Tibial nerve (tissue), 4 donors: ENCODE measurements at regions not wholly inside any gene's neighbourhood (a gene's known extent, or its start where the extent isn't known, plus 50 kb on each side); places are given as distances from the start of the nearest gene placed in this dataset.

Source experiments
- CTCF ChIP-seq, 5 experiments: fragments of 200-600 bp in 3 of 5; fragments of 450-650 bp in 2 of 5; sonication (generic) in 3 of 5; IDR thresholded peaks; one replicate each; pipeline ENCODE4 v1.5.1; 2016 to 2019; ENCODE audit warnings: antibody characterized with exemption in 5 of 5, mild to moderate bottlenecking in 3 of 5, moderate library complexity in 2 of 5
- EP300 ChIP-seq, 2 donors: sonication (generic); formaldehyde crosslinking; IDR thresholded peaks; one replicate each; pipeline ENCODE4 v1.6.1; 2017; ENCODE audit warnings: antibody characterized with exemption in 2 of 2, mild to moderate bottlenecking in 1 of 2
- POLR2A ChIP-seq, 2 donors: fragments of 450-650 bp; IDR thresholded peaks; one replicate each; pipeline ENCODE4 v1.6.1; 2017; ENCODE audit warnings: antibody characterized with exemption in 2 of 2, mild to moderate bottlenecking in 2 of 2, moderate library complexity in 2 of 2

DNA sequence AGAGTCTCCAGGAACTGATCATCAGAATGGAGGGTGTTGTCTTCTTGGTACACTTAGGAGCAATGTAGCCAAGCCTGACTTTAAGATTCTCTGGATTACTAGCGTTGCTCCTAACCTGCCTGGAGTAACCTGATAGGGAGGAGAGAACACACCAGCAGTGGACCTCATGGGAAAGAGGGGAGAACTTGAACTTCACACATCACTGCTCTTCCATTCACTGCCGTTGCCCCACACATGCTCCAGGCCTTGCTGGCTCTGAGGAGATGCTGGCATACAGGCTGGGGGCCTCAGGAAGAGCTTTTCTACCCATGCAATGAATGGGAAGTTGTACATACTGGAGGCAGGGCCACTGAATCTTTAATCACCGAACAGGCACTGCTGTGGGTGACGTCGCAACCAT, 60.3 kb upstream of the ADAMTS16 start:
- TF ChIP-seq CTCF (IDR thresholded peaks at IDR 0.05) (no peak), EP300 (IDR thresholded peaks at IDR 0.05) (no peak), POLR2A (IDR thresholded peaks at IDR 0.05) (no peak)
